HG03575 (cell line): ENCODE measurements at regions not wholly inside any gene's neighbourhood (a gene's known extent, or its start where the extent isn't known, plus 50 kb on each side); places are given as distances from the start of the nearest gene placed in this dataset.
"Not testable (repeated sequence)": the region's sequence is repeated elsewhere in the genome, so short reads cannot be mapped to it uniquely, and the experiment has no call there.

Source experiments
- ATAC-seq: cut with Tn5 transposase; IDR thresholded peaks from one replicate; pipeline ENCODE4 v1.9.1; 2021; ENCODE audit not compliant: unreplicated experiment, insufficient number of reproducible peaks, low FRiP score; ENCODE audit errors: extremely low read depth

DNA sequence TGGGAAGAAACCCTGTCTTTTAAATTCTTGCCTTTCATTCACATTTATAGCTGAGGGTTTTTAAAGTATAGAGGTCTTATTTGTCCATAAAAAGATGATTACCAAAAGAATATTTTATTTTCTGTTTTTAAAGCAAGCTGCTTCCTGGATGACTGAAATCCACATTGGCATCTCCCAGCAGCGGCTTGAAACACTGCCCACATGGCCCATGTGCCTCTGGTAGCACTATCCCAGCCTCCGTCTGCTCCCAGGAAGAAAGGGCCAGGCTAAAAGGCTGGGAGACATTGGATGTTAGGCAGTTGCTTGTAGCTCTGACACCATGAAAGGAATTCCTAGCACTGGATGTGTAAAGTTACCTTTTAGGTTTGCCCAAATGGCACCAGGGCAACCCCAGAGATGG, 169.9 kb upstream of the CACNA1E start:
- no peak for ATAC-seq

DNA sequence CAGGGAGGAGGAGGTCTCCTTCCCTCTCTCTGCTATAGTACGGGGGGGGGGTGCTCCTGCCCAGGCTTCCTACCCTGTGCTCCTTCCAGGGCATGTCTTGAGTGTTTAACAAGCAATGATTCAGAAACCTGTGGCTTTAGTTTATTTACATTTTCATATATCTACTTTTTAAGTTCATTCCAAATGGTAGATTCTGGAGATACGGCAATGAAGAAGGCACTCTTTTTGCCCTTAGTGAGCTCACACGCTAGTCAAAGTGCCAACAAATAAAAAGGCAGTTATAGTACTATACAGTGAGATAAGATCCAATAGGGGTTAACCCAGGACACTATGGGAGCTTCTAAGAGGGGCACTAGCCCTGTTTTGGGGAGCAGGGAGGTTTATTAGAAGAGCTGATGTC, 169.3 kb upstream of the CACNA1E start:
- no peak for ATAC-seq

DNA sequence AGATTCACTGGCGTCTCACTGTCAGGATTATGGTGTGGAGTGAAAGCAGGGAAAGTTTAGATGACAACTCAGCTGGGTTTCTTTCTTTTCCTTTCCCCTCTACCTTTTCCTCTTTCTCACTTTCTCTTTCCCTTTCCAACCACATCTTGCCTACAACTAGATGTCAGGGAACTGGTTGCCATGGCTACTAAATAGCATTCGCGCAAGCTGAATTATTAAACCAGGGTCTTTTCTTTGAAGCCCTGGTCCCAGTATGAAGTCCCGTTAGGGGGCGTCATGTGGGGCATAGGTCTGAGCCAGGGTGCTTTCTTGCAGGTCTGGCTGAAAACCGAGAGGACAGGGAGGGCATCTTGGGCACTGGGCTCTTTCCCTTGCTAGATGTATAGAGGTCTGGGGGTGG, 168.4 kb upstream of the CACNA1E start:
- no peak for ATAC-seq

DNA sequence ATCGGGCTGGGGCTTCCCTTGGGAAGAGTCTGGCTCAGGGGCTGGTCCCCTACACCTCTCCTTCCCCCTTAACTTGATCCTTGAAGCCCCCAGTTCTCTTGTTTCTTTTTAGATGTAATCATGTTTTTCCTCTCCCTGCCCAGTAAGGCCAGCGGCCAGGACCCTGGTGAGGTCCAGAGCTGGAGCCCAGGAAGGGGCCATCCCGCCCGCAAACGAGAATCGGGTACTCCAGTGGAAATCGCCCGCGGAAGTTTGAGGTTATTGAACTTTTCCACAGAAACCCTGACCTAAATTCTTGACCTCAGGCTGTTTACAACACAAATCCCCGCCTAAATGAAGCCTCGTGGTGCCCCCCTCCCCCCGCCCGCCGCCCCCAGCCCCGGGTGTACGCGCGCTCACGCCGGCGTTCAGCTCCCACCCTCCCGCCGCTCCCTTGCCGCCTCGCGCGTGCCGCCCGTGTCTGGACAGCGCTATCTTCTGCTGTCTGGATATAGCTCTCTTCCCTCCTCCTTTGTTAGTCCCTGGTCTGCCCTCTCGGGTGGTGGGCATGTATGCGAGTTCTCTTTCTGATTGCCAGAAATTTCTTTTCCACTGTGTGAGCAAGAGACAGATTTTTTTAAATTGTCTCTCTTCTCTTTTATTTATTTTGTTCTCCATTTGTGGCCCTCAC, 165.9 kb upstream of the CACNA1E start:
- no peak for ATAC-seq

DNA sequence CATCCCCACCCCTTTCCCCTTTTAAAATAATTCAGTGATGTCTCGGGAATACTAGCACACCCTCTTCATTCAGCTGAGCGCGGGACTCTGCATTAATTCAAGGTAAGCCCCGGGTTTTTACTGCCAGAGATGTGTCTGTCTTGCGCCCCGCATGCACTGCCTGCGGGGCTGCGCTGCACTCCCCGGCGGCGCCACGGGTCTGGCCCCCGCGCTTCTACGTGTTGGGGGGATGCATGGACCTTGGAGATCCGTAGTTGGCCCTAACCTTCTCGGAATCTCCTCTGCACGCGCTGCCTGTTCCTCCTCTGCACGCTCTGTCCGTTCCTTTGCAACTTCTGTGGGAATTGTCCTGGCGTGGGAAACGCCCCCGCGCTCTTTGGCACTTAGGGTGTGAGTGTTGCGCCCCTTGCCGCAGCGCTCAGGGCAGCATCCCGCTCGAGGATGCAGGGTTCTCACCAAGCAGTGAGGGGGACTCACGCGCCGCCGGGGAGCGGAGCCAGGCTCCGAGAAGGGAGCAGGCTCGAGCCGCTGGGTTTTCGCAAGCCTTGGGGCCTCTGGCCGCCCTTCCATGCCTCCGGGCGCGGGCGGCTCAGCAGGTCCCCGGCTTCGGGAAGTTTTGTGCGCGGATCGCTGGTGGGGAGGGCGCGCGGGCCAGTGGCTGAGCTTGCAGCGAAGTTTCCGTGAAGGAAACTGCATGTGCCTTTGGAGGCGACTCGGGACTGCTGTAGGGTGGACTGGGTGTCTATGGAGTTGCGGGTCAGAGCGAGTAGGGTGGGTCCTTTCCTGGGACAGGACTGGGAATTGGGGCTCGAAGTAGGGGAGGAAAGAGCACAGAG, 165.1 kb upstream of the CACNA1E start:
- ATAC-seq: no peak

DNA sequence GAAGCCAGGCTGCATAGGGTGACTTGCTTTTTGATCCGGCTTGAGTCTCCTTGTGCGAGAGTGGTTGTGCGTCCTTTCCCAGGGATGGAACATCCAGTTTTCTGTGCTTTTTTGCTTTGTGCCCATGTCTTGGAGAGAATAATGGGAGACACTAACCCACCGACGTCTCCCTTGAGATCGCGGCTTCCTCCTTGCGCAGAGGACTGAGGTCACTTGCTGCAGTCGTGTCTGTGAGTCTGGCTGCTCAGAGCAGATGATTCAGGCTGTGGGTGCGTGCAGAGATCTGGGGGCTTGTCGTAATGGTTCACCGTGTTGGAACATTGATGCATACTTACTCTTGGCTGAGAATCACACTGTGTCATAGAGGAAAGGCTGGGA, 164.5 kb upstream of the CACNA1E start:
- no peak for ATAC-seq

DNA sequence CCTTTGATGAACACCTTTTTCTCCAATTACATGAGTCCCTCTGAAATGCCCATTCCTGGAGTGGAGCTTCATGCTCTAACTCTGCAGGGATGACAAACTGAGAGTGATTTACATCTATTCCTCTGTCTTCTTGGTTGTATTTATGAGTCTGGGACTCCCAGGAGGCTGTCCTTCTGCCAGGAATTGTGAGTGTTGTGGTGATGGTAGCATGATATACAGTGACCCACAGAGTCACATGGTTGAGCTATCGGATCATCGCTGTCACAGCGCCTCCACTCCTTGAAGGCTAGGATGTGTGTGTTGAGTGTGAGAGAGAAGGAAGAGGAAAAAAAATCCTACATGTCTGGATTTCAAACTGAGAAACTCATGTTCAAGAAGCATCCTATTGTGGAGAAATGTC, 163.4 kb upstream of the CACNA1E start:
- no peak for ATAC-seq

DNA sequence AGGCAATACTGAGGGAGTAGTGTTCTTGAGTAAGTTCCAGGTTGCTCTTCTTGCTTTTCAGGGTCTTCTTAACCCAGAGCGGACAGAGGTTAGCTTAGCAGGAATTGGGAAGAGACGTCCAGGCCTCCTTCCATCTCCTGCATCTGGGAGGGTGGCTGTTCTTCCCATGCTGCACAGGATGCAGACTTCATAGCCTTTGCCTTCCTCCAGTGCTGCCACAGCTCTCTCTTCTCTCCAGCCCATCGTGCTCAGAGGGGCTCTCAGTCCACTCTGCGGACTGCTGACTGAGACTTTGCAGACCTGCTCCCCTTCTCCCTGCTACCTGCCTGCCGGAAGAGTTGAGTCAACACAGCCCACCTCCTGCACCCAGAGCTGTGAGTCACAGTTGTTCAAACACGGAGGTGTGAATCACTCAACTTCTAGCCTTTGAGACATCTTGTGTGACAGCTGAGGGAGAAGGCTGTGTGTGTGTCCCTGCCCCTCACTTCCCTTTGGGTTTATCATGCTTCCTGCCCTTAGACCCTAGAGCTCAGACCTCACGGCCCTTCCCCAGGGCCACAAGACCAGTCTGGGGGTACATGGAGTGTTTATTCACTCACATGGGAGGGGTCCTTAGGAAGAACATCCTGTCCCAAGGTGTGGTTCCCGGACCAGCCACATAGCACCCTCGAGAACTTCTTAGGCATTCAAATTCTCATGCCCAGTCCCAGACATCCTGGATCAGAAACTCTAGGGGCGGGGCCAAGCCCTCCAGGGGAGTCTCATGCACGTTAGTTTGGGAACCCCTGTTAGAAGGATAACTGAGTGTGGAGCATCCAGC, 158.3 kb upstream of the CACNA1E start:
- ATAC-seq: no peak

DNA sequence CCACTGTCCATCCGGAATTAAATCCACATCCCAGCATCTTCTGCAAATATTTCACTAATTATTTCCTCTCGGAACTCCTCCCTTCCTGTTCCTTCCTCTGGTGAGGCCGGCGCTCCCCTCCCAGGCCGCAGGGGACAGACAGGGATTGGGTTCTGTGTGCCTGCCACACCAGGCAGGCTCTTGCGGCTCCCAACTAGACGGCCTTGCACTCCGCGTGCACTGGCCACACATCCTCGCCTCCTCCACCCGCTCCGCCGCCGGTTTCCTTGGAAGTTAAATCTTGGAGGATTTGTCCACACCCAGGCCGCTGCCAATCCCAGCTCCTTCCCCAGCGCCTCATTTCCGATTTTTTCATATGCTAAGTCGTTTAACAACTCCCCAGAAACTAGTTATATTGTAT, 157.6 kb upstream of the CACNA1E start:
- ATAC-seq: not testable (repeated sequence)

DNA sequence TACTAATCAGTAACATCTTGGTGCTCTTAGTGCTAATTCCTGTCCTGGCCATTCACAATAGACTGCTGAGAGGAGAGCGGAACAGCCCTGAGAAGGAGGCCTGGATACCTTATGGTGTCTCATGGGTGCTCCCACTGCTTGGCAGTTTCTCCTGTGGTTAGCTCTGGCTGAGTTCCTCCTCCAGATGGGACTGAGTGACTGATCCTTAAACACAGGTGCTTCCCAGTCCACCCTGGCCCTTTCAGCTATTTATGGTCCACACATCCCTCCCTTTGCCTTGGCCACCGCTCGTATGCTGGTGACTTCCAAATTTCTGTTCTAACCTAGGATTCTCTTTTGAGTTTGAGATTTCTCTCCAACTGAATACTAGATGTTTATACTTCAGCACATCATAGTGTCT, 157.0 kb upstream of the CACNA1E start:
- no peak for ATAC-seq

DNA sequence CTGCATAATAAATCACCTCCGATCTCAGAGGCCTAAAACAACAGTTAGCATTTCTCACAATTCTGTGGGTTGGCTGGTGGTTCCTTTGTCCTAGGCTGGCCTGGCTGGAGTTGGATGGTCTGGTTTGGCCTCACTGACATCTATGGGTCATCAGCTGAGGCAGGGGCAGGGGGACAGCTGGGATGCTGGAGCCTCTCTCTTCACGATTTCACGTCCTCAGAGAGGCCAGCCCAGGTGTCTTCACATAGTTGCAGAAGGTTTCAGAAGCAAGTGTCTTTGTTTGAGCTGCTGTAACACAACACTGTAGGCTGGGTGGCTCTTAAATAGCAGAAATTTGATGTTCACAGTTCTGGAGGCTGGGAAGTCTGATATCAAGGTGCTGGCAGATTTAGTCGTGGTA, 155.5 kb upstream of the CACNA1E start:
- ATAC-seq: no peak

DNA sequence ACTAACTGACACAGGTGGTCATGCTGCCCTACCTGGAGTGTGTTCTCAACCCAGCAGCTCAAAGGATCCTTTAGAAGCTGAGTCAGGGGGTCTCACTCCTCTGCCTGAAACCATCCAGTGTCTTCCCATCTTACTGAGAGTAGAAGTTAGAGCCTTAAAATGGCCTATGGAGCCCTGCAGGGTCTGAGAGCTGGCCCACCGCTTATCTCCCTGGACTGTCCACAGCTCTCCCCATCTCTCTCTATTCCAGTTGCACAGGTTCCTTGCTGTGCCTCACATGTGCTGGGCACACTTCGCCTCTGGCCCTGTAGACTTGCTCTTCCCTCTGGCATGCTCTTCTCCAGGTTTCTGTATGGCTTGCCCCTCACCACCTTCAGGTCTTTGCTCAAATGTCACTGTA, 148.6 kb upstream of the CACNA1E start:
- ATAC-seq: no peak

DNA sequence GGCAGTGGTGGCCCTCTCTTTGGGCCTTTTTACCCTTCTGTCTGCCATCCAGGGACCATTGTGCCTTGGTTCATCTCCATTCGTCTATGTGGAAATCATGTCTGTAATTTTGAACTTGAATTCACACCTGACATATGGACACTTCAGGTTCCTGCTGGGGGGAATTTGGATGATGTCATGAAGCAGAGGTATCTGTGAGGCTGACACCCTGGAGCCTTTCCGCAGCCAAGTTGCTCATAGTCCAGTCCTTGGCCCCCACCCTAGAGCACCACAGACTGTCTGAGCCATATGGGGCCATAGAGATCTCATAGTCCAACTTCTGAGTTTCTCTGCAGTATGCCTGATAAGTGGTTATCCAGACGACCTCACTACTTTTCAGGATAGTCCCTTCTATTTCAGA, 147.7 kb upstream of the CACNA1E start:
- ATAC-seq: no peak

DNA sequence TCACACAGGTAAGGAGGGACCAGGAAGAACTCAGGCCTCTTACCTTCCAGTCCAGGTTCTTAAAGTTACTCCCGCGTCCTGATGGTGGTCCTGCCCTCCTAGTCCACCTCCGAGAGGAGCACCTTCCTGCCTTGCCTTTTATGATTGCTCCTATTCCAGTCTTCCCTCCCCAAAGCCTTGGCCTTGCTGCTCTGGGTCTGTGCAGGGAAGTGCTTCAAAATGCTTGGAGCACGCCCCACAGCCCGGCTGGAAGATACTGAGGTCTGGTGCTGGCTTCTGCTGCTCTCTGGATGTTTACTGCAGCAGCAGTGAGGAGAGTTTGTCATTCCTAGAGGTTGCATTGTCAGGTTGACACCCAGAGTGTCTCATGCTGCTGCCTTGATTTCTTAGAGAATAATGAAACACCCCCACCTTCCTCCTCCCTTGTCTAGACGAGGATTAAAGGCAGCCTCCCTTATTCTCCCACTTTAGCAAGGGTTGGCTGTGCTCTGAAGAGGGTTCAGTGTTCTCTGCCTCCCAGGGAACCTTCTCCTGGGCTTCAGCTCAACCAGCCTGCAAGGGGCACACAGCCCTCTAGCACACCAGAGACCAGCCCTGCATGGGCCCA, 142.2 kb upstream of the CACNA1E start:
- ATAC-seq: no peak

DNA sequence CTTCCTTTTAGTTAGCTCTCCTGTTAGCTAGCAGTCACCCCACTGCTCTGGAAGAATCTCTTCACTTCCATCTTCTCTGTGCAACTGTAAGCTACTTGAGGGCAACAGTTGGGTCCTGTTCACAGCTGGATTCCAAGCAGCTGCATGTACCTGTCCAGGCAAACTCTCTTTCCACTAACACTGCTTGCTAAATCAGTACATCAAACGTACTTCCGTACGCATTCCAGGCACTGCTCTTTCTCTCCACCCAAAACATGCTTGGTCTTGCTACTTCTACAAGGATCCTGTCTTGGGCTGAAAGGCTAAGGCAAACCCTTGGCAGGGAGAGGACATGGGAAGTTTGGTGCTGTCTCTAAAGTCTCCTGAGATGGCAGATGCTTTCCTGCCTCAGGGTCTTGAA, 139.2 kb upstream of the CACNA1E start:
- no peak for ATAC-seq

DNA sequence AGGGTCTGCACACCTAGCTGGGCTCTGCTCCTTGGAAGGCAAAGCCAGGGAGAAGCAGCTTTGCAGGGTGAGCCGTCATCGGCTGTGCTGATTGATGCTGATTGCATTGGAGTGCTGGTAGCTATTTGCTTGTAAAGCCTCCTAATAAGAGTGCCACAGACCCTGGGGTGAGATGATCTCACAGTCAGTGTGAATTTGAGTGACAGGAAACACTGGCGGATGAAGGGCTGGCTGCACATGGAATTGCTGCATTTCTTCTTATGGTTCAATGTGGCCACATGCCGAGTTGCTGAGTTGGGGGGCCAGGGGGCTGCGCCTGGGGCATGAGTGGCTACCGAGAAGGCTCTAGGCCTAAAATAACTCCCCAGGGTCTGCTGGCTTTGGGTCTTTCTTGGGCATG, 138.2 kb upstream of the CACNA1E start:
- no peak for ATAC-seq

DNA sequence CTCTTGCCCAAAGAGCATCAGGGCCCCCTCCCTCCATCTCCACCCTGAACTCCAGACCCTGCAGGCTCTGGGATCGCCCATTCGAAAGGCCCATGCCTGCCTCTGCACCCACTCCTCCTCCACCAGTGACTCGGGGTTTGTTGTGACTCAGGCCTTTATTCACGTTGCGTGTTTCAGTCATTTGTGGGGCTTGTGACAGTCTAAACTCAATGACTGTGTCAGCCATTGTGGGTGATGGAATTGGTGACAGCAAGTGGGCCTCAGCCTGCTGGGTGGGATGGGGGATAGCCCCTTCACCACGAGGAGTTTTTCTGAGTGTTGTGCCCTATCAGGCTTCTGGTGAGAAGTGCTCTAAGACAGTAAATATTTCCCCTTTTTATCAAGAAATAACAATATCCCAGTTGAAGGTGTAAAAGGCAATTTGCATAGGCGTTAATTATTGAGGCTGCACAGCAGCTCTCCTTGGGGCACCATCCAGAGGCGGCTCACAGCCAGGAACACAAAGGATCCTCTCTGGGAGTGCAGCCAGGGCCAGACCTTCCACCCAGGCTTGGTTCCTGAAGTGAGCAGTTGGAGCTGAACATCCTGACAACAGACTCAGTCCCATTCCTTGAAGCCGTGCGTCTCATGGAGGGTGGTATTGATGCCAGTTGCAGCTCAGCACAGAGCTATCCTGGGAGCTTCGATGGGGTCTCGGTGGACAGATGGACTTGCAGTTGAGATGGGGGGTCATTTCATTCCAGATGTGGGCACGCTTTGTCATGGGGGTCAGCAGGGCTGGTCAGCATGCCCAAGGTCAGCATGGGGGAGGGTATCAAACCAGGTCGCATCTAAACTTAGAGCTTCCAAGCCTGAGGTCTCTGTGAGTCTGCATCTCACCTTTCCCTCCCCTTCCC, 135.6 kb upstream of the CACNA1E start:
- no peak for ATAC-seq

DNA sequence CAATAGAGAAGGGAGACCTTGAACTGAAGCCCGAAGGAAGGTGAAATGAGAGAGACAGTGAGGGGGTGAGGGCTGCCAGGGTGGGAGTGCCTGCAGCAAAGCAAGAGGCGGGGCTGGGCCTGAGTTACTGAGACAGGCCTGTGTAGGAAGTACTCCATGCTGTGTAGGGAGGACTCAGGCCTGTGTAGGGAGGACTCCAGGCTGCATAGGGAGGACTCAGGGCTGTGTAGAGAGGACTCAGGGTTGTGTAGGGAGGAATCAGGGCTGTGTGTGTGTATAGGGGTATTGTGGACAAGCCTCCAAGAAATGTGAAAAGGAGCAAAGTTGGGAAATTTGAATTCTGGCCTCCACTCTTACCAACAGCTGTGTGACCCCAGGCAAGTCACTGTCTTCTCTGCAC, 133.8 kb upstream of the CACNA1E start:
- ATAC-seq: no peak

DNA sequence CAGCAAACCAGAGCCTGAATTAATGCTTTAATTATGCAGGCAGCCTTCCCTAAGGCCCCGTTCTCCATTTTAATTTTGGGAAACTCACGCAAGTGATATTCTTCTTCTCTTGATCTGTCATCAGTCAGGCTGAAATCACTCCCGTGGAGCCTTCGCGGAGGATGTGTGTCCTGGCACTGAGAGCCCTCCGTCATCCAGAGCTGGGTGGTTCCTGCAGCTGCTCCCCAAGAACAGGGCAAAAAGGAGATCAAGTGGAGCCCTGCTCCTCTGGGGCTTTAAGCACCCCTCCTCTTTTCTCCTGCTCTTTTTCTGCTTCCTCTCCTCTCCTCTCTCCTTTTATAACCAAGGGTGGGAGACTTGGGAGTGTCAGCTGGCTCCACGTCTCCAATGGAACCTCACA, 133.2 kb upstream of the CACNA1E start:
- no peak for ATAC-seq
